ENCODE measurements at regions not wholly inside any gene's neighbourhood (a gene's known extent, or its start where the extent isn't known, plus 50 kb on each side); places are given as distances from the start of the nearest gene placed in this dataset.

GRCh38 chr1:177648731-177649265, 321.1 kb downstream of the SEC16B start:
- TF ChIP-seq REST (IDR thresholded peaks at IDR 0.05; ENCODE audit: low read depth): no peak
- TF ChIP-seq FOXM1 (IDR thresholded peaks at IDR 0.05; ENCODE audit: borderline replicate concordance, low read depth): no peak
- TF ChIP-seq CEBPB (IDR thresholded peaks at IDR 0.05): no peak
- TF ChIP-seq TEAD4 (IDR thresholded peaks at IDR 0.05): no peak
- no peak for TF ChIP-seq EP300 (IDR thresholded peaks at IDR 0.05; ENCODE audit: borderline replicate concordance)
- TF ChIP-seq TAF1 (IDR thresholded peaks at IDR 0.05; ENCODE audit: low read depth): no peak
- no peak for TF ChIP-seq MAX (IDR thresholded peaks at IDR 0.05)
- TF ChIP-seq NFIC (IDR thresholded peaks at IDR 0.05): no peak
- TF ChIP-seq YY1 (IDR thresholded peaks at IDR 0.05; ENCODE audit: low read depth): no peak
- no peak for TF ChIP-seq USF1 (IDR thresholded peaks at IDR 0.05)
